NCI-H2196 (cell line): ENCODE measurements at regions not wholly inside any gene's neighbourhood (a gene's known extent, or its start where the extent isn't known, plus 50 kb on each side); places are given as distances from the start of the nearest gene placed in this dataset.

ENCODE experiments used
- DNase-seq: peaks from one replicate; lab custom pipeline; 2025; ENCODE audit not compliant: unreplicated experiment; lab: John Stamatoyannopoulos, UW

DNA sequence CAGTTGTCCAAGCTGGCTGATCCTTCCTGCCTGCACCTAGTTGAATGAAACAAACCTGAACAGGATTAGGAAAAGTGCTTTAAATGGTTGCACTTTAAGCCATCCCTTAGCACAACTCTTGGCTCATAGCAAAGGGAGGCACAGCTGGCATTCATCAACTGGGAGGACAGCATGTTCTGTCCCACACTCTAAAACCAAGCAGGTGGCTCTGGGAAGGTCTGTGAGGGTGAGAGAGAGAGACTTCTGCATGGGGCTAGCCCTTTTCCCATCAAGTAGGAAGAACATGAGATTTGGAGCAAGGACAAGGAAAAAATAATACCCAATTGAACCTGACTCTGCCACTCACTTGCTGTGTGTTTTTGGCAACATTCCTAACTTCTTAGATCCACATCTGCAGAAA lies 140.9 kb upstream of the CCL2 start:
- no peak for DNase-seq

DNA sequence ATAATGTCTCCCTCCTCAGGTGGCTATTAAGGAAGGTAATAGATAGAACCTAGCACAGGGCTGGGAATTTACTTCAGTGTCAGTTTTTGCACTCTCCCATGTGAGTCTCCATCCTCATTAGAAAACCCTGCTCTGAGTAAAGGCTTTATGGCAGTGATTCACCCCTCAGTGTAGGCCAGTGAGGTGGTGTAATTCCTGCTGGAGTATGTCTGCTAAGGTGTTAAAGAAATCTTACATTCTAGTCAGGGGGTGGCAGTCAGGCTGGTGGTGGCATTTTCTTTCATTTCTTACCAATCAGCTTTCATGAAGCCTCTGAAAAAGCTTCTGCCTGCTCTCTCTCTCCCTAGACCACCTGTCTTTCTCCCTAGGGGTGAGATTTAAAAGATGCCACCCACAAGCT lies 138.8 kb upstream of the CCL2 start:
- DNase-seq: no peak

DNA sequence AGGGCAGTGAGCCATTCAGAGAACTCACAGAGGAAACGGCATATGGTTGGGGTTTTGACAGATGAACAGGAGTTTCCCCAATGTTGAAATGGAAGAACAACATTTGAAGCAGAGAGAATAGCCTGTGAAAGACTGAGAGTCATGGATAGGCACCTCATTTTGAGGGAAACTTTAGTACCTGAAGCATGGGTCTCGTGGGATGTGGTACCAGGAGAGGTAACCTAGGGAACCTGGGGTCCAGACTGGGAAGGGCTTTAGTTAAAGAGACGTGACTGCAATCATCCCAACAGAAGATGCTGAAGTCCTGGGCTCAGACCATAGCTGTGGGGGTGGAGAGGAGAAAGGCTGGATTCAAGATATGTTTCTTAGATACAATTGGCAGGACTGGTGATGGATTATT lies 137.8 kb upstream of the CCL2 start:
- DNase-seq: no peak

GRCh38 chr17:34117811-34118210 lies 137.3 kb upstream of the CCL2 start:
- DNase-seq: no peak

GRCh38 chr17:34118564-34118963 lies 136.5 kb upstream of the CCL2 start:
- no peak for DNase-seq

DNA sequence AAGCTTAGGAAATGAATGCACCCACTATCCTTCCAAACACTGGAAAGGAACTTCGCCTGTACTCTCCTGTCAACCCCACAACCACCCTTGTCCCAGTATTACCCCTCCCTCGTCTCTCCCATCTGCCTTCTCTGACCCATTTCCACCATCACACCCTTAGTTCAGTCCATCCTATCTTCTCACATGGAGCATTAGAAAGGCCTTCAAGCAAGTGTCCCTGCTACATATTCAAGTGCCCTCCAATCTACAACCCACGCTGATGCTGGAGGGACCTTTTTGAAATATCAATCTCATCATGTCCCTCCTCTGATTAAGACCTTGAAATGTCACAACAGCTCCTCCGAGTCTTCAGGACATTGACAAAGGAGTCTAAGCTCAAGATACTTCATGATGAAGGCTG lies 133.8 kb upstream of the CCL2 start:
- no peak for DNase-seq

- DNase-seq: no peak
Observed at GRCh38 chr17:34122515-34122914, 132.6 kb upstream of the CCL2 start.

GRCh38 chr17:34125010-34125409 lies 130.1 kb upstream of the CCL2 start:
- no peak for DNase-seq

DNA sequence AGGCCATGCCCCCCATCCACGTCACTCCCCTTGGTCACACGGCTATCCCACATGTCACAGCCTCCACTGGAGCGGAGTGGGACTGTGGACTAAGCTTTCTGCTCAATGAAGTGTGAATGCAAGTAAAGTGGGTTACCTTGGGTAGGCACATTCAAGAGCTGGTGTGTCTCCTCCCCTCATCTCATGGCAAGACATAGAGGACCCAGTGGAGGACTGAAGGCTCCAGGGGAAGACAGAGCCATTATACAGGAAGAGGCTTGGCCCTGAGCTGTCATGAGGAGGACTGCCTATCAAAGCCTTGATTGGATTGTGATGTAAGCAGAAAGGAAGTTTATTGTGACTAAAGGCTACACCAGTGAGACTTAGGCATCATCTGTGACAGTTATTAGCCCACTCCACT lies 129.2 kb upstream of the CCL2 start:
- no peak for DNase-seq

- DNase-seq: no peak
Observed at GRCh38 chr17:34126496-34126895, 128.6 kb upstream of the CCL2 start.

DNA sequence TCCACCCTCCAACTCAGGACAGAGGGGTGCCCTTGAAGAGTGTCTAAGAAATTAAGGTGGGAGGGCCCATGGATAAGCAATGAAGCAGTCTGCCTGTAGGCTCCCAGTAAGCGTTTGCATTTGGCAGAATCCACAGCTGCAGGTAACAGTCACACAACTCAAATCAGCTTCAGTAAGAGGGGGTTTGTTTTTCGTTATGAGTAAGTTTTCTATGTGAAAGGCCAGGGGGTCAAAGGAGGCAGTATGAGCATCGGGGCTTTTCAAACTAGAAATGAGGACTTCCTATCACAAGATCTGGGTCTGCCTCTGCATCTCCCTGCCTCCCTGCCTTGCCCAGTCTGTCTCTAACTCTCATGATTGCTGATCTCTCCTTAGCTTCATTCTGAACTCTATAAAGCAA lies 128.1 kb upstream of the CCL2 start:
- no peak for DNase-seq

- no peak for DNase-seq
Observed at GRCh38 chr17:34130544-34130943, 124.5 kb upstream of the CCL2 start.

DNA sequence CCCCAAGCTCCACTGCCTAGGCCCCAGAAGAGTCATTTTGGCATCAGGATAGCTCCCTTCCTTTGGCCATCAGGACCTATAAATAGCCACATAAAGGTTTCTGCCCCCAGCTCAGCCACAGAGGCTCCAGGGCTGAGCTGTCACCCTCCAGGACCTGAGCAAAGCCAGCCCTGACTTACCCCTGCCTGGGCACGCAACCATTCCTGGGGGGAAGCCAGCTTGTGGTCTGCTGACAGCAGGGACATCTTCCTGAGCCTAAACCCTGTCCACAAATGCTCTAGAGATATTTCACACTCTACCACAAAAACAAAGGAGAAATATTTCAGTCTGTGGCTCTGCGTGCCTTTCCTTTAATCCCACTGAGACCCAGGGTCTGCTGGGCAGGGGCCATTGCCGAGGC lies 123.7 kb upstream of the CCL2 start:
- DNase-seq: no peak

- DNase-seq: no peak
Observed at GRCh38 chr17:34133350-34133749, 121.7 kb upstream of the CCL2 start.

GRCh38 chr17:34135841-34136240 lies 119.2 kb upstream of the CCL2 start:
- DNase-seq: no peak

GRCh38 chr17:34140006-34140405 lies 115.1 kb upstream of the CCL2 start:
- DNase-seq: no peak

GRCh38 chr17:34141590-34141989 lies 113.5 kb upstream of the CCL2 start:
- no peak for DNase-seq

- no peak for DNase-seq
Observed at GRCh38 chr17:34143430-34143829, 111.7 kb upstream of the CCL2 start.

DNA sequence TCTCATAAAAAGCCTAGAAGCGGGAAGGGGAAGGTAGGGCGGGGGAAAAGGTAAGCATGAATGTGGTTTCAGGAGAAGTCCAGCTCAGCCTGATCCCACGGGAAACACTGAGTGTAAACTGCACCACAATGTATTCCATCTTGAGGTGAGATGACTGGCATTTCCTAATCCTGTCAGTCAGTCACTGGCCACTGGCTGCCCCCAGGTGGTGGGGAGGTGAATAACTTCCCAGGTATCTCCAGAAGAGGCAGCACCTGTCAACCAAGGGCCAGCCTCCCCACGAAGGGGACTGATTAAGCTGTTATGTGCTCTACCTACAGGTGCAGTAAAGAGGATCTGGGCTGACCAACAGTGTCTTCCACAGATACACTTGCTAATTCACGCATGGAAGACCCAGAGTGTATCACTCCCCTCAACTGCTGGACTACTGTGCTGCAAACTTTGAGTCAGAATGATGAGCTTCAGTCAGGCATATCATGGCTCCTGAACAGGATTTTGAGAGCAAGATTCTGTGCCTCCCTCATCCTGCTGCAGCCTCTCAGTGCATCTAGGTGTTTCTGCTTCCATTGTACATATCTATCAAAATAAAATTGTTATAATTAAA lies 108.5 kb upstream of the CCL2 start:
- DNase-seq: no peak

- no peak for DNase-seq
Observed at GRCh38 chr17:34151102-34151501, 104.0 kb upstream of the CCL2 start.

- no peak for DNase-seq
Observed at GRCh38 chr17:34153991-34154390, 101.1 kb upstream of the CCL2 start.

DNA sequence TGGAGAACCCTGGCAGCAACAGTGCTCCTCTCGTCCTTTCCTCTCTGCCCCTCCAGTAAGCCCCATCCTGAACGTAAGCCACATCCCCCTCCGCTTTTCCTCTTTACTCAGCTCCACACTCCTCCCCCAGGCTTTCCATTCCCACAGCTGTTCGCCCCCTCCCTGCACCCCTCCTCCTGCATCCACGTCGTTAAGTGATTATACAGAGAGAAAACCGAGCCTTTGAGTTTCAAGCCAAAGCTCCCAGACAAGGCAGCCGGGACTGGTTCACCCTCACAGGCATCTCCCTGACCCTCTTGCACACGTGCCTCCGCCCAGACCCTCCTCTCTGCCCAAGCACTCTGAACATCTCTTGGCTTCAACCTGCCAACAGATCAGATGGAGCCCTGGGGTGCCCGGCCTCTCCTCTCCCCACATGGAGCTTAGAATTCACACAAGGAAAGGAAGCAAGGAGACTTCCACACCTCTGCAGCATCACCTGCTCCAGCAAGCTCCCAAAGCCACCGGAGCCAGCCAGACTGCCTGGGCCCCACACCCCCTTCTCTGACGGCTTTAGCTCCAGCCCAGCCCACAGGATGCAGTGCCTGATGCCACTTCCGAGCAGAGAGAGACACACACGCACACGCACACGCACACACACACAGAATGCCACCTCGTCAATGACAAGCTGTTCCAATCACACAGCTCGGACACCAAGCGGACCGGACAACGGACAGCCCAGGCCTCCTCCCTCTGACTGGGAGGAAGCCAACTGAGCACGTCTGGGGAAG lies 99.9 kb upstream of the CCL2 start:
- DNase-seq: no peak

GRCh38 chr17:34155947-34156346 lies 99.1 kb upstream of the CCL2 start:
- no peak for DNase-seq
